GM21515 (cell line): ENCODE measurements at regions not wholly inside any gene's neighbourhood (a gene's known extent, or its start where the extent isn't known, plus 50 kb on each side); places are given as distances from the start of the nearest gene placed in this dataset.

Source experiments
- ATAC-seq: cut with Tn5 transposase; IDR thresholded peaks from one replicate; pipeline ENCODE4 v1.9.1; 2021; ENCODE audit not compliant: unreplicated experiment

DNA sequence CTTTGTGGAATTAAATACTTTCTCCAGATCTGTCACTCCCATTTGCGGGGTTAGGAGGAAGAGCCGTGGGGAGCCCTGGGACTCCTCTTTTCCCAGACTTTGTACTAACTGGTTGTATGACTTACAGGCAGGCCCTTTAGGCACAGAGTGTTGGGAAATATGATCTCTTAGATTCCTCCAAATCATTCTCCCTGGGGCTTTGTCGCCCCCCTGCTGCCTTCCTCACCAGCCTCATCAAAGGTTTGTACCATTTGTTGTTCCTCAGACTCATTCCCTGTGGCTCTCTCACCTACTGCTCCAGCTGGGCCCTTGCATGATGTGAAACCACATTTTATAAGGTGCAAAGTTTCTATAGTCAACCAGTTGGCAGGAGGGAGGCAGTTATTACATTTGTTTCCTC is 56.4 kb downstream of the CRYGS start:
- ATAC-seq, result no peak

- no peak for ATAC-seq
Observed at GRCh38 chr3:186487037-186487436, 57.1 kb downstream of the CRYGS start.

DNA sequence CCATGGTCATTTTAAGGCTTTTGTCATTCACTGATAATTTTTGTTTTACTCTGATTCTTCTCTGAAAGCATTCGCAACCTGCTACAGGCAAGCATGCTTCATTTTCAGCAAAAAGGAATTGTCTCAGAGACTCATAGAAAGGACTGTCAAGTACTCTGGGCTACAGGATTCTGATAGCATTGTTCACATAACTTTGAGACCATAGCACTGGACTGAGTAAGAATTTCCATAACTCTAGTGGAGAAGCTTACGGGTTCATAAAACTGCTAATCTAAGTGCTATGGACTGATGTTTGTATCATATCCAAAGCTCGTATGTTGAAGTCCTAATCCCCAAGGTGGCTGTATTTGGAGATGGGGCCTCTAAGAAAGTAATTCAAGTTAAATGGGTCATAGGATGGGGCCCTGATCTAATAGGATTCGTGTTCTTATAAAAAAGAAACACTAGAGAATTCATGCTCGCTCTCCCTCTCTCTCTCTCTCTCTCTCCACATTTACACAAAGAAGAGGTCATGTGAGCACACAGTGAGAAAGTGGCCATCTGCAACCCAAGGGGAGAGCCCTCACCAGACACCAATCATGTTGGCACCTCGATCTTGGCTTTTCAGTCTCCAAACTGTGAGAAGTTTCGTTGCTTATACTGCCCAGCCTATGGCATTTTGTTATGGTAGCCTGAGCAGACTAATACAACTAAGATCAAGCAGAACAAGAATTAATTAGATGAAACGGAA is 60.4 kb downstream of the CRYGS start:
- no peak for ATAC-seq

DNA sequence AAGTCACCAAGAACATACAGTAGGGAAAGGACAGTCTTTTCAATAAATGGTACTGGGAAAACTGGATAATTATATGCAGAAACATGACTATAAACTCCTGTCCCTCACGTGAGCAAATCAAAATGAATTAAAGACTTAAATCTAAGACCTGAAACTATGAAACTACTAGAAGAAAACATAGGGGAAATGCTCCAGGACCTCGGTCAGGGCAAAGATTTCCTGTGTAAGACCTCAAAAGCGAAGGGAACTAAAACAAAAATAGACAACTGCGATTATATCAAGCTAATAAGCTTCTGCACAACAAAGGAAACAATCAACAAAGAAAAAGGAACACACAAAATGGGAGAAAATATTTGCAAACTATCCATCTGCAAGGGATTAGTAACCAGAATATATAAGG is 62.7 kb downstream of the CRYGS start:
- ATAC-seq, result no peak

GRCh38 chr3:186477876-186478275 is 66.3 kb downstream of the CRYGS start:
- no peak for ATAC-seq

GRCh38 chr3:186477033-186477432 is 67.1 kb downstream of the CRYGS start:
- ATAC-seq, result no peak

DNA sequence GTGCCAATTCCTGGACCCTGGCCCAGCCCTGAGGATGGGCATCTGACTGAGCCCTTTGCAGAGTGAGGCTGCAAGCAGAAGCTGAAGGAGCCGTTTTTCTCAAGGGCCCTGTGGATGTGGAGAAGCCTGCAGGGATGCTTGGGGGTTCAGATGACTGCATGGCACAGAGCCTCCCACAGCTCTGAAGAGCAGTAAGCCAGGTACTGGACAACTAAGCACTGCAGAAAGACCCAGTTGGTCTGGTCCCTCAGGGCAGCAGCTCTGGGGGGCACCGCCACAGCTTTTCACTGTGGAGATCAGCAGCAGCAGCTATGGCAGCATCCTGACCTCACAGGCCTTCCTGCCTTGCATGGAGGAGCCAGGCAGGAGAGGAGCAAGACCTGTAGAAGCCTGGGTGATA is 67.6 kb downstream of the CRYGS start:
- ATAC-seq, result no peak

DNA sequence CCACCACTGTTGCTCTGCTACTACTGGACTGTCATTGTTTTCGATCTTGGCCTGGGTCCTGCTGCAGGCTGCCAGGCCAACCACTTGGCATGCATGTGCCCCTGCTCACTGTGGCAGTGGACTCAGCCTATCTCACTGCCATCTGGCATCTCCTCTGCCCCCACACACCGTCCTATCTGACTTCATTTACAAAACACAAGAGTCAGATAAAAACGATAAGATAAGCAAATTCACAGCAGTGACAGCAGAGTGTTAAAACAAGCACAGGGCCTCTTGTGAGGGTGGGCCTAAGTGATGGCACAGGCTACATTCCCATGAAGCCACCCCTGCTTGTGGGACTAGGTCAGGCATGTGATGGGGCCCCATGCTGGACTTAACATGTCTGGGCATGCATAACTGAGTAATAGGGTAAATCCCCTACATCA is 68.1 kb downstream of the CRYGS start:
- ATAC-seq, result no peak

DNA sequence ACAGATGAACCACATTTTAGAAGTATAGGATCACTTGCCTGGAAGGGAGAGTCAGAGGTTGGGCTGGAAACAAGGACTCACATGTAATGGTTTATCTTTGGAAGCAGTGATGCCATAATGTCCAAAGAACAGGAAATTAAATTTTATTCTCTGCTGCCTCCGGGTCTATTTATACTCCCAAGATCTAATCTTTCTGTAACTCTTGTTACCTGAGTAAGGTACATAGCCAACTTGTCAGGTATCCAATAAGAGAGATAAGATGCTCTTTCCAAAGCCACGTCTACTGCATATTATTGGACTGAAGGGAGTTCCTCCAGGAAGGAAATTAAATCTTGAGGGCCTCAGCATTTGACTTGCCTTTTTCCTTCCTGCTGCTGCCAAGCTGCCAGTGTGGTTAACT is 71.0 kb downstream of the CRYGS start:
- no peak for ATAC-seq

DNA sequence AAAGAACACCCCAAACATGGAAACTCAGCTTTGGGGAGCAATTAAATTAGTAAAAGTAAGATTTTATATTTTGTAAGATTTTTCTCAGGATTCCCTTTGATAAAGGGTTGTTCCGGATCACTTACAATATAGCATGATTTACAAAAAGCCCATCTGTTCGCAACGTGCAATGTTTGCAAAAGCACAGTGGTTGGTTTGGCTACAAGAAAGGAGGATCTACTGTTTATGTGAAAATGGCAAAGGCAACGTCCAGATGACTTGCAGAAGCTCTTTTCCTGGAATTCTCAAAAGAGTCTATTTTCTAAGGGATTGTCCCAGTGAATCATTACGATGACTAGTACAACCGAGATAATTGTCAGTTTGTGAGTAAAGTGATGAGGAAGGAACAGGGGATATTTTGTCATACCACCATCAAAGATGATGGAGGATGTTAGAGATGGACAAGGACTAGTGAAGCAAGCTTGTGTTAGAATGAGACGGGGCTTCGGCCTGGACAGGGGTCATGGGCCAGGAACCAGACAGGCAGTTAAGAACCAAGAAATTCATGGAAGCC is 71.6 kb downstream of the CRYGS start:
- ATAC-seq, result no peak

DNA sequence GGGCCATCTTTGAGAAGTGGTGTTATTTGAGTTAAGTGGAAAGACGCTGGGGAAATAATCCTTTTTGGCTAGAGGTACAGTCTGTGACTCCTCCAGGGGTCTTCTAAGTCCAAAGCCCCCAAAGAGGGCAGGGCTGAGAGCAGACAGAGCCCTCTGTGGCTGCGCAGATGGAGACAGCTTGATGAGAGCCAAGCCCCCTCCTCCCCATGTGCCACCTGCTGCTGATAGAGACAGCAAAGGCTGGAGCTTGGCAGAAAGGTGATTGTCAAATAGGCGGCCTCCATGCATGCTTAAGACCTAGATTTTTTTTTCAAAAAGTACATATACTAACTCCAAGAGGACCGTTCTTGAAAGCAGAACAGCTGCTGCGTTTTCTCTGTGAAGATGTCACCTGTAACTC is 72.4 kb downstream of the CRYGS start:
- ATAC-seq, result no peak

- ATAC-seq, result no peak
Observed at GRCh38 chr3:186469525-186469924, 74.7 kb downstream of the CRYGS start.

GRCh38 chr3:186467969-186468368 is 76.2 kb downstream of the CRYGS start:
- ATAC-seq, result no peak

DNA sequence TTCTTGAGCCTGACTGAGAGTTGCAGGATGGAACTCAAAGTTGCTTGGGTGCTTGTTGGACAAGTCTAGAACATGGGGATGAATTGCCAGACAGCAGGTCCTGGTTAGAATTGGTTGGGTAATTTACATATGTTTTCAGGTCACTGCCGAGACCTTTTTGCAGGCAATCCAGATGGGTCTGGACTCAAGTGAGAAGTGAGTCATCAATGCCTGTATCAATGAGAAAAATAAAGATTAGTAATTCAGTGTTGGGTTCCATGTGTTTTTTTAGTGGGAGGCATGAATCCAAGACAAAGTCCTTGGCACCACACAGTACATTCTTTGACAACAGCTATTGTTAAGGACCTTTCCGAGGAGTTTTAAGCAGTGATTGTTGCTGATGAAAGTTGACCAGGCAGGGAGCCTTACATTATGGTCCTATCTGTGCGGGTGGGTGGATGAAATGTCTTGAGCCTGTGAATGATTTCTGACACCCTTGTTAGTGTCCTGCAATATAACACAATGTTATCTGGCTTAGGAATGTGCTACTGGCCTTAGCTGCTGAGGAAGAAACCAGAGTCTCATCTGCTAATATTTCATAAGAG is 77.7 kb downstream of the CRYGS start:
- ATAC-seq, result no peak

DNA sequence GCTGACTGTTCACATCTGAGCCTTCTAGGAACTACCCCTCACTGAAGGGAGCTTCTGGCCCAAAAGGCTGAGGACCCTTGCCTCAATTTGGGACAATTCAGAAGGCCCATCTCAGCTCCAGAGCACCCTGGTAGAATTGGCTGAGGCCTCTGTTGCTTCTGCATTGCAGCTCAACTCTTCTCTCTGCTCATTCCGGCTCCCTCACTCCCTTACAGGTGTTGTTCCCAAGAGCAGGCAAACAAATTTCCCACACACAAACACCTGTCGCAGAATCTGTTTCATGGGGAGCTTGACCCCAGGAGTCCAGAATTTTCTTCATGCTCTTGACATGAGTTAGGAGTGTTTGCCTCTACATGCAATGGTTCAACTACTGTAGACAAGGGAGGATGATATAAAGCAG is 78.7 kb downstream of the CRYGS start:
- no peak for ATAC-seq

DNA sequence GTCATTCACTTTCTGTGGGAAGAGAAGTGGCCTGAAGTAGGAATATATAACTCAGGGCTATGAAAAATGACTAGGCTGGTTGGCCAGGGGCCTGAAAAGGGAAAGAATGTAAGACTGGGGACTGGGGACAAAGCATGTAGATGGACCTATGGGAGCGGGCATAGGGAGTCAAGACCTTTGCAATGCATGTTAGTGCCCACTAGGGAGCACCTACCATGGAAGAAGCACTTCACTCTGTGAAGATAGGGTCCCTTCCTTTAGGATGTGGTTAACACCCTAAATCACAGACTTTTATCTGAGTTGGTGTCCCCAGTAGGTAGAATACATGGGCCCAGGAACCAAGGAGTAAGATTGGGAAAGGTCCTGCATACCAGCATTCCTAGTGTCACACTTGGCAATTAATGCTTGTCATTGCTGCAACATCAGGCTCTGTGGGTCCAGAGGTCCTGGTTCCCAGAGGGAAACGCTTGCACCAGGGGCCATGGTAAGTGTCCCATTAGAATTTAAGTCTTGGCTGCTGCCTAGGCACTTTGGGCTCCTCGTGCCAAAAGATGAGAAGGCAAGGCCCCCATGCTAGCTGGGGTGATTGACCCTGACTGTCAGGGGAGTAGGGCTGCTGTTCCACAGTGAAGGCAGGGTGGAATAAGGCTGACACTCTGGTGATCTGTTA is 79.6 kb downstream of the CRYGS start:
- ATAC-seq, result no peak

DNA sequence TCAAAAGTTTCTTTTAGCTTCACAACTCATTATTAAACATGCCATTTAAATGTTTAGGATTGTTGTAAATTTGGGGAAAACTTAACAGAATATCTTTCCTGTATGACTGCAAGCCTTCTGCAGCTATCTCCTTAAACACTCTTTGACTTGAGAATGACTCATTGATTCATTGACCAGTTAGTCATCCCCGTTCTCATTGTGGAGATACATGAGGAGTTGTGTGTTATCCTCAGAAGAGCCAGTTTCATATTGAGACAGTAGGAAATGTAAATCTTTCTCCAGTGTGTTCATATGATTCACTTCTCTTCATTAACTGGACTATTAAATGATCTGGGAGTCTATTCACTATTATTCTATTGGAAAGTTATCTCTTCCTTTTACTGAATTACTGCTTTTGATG is 83.0 kb downstream of the CRYGS start:
- no peak for ATAC-seq

GRCh38 chr3:186459108-186459467 is 85.1 kb downstream of the CRYGS start:
- ATAC-seq, result no peak

DNA sequence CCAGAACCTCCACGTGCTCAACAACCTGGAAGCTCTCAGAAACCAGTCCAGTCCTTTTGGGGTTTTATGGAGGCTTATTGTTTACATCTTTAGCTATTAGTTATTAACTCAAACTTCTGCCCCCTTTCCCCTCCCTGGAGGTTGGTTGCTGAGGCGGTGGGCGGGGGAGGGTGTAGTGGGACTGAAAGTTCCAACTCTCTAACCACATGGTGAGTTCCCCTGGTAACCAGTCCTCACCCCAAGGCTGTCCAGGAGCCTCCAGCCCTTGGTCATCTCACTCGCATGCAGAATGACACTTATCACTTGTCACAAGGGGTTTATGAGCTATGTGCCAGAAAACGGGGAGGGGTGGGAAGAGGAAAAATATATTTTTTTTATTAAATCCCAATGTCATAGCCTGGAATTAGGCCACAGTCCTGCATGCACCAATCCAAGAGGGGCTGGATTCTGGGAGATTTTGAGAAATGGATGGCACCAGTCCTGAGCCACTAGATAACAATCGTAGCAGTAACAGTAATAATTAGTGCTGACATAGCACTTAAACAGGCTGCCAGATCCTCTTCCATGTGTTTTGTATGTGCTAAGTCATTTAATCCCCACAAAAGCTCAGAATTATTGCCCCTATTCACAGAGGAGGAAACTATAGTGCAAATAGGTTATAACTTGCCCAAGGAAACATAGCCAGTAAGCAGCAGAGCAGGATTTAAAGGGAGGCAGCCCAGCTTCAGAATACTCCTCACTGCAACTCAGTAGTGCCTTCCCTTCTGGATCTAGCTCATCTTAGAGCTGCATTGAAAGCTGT is 85.7 kb downstream of the CRYGS start:
- ATAC-seq, result no peak

GRCh38 chr3:186457236-186457635 is 86.9 kb downstream of the CRYGS start:
- ATAC-seq, result no peak

DNA sequence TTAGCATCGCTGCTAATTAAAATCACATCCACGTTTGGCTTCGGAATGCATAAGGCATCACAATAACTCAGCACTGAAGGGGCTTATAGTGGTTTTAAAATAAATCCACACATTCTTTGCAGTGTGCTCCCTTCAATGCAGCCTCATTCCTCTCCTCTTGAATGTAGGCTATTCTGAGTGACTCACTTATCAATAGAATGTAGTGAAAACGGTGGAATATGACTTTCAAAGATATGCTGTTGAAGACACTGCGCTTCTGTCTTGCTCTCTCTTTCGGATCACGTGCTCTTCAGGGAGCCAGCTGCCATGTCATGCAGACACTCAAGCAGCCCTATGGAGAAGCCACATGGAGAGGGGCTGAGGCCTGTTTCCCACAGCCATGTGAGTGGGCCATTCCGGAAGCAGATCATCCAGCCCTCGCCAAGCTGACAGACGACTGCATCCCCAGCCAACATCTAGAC is 87.4 kb downstream of the CRYGS start:
- ATAC-seq, result no peak
